ENCODE measurements at regions not wholly inside any gene's neighbourhood (a gene's known extent, or its start where the extent isn't known, plus 50 kb on each side); places are given as distances from the start of the nearest gene placed in this dataset.

- H3K4me1 Mint-ChIP-seq = peaks cover 26% of the 10 kb centered on the region
- no peak overlapping the region for H3K4me3 Mint-ChIP-seq
- peaks cover 22% of the 10 kb centered on the region for H3K9me3 Mint-ChIP-seq
- no peaks in the 10 kb centered on the region for H3K36me3 Mint-ChIP-seq
- H3K27me3 Mint-ChIP-seq (ENCODE audit: low read depth) = peaks cover 7% of the 10 kb centered on the region
- TF ChIP-seq, protein P1, sequence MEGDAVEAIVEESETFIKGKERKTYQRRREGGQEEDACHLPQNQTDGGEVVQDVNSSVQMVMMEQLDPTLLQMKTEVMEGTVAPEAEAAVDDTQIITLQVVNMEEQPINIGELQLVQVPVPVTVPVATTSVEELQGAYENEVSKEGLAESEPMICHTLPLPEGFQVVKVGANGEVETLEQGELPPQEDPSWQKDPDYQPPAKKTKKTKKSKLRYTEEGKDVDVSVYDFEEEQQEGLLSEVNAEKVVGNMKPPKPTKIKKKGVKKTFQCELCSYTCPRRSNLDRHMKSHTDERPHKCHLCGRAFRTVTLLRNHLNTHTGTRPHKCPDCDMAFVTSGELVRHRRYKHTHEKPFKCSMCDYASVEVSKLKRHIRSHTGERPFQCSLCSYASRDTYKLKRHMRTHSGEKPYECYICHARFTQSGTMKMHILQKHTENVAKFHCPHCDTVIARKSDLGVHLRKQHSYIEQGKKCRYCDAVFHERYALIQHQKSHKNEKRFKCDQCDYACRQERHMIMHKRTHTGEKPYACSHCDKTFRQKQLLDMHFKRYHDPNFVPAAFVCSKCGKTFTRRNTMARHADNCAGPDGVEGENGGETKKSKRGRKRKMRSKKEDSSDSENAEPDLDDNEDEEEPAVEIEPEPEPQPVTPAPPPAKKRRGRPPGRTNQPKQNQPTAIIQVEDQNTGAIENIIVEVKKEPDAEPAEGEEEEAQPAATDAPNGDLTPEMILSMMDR (IDR thresholded peaks at IDR 0.05; ENCODE audit: unreplicated experiment) = no peak
- no peak overlapping the region for H3K27ac Mint-ChIP-seq
- DNase-seq (ENCODE audit: low spot score in 2 of 2, unreplicated experiment in 2 of 2) = no peak
Measured at GRCh38 chr11:110919241-110919922, 207.1 kb upstream of the ARHGAP20 start.

DNA sequence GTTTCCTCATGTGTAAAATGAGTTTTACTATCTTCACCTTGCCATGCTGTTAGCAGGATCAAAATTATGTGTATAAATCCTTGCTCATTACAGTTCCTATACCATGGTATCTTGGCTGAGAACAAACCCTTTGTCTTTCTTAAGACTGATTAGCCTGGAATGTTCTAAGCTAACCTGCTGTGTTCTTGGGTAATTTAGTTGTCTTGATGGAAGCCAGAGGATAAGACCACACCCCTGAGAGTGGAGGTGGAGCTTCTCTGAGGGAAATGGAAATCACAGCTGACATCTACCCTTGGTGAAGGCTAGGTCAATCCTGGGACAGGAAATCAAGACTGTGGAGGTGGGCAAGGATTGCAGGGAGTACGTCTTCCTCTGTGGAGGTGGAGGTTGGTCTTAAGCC lies 206.1 kb upstream of the ARHGAP20 start:
- Mint-ChIP-seq H3K4me3 (no peak overlapping the region), H3K27me3 (ENCODE audit: low read depth) (peaks cover 7% of the 10 kb centered on the region), H3K27ac (no peak overlapping the region), H3K36me3 (no peaks in the 10 kb centered on the region), H3K9me3 (peaks cover 22% of the 10 kb centered on the region), H3K4me1 (peaks cover 20% of the 10 kb centered on the region)
- no peak for DNase-seq (ENCODE audit: low spot score in 2 of 2, unreplicated experiment in 2 of 2)
- TF ChIP-seq, protein P1 (IDR thresholded peaks at IDR 0.05; ENCODE audit: unreplicated experiment) = no peak

GRCh38 chr11:110912437-110912836 lies 200.2 kb upstream of the ARHGAP20 start:
- Mint-ChIP-seq H3K9me3 (peaks cover 19% of the 10 kb centered on the region), H3K36me3 (no peaks in the 10 kb centered on the region), H3K27me3 (ENCODE audit: low read depth) (no peaks in the 10 kb centered on the region), H3K27ac (no peak overlapping the region), H3K4me3 (no peak overlapping the region), H3K4me1 (peaks cover 29% of the 10 kb centered on the region)
- DNase-seq (ENCODE audit: low spot score in 2 of 2, unreplicated experiment in 2 of 2) = no peak
- TF ChIP-seq, protein P1 (IDR thresholded peaks at IDR 0.05; ENCODE audit: unreplicated experiment) = no peak

GRCh38 chr11:110910384-110910783 lies 198.1 kb upstream of the ARHGAP20 start:
- Mint-ChIP-seq H3K4me1 (peaks cover 36% of the 10 kb centered on the region), H3K27me3 (ENCODE audit: low read depth) (no peaks in the 10 kb centered on the region), H3K36me3 (no peaks in the 10 kb centered on the region), H3K9me3 (peaks cover 11% of the 10 kb centered on the region), H3K27ac (no peak overlapping the region), H3K4me3 (no peak overlapping the region)
- no peak for DNase-seq (ENCODE audit: low spot score in 2 of 2, unreplicated experiment in 2 of 2)
- TF ChIP-seq, protein P1 (IDR thresholded peaks at IDR 0.05; ENCODE audit: unreplicated experiment) = no peak

DNA sequence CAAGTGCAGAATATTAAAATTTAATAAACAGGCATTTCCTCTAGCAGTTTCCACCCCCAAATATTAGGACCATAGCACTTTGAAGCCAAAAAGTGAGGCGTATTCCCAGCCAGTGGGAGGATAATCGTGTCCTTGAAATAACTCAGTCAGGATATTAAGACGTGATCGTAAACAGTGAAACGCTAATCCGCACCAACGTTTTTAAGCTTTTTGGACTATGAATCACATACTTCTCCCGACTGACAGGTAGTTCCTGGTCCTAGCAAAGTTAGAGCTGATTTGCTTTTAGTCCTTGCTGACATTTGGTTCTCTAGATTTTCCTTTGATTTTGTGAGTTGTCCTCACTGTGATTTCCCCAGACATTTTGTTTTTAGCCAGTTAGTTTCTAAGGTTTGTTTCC lies 197.1 kb upstream of the ARHGAP20 start:
- H3K4me3 Mint-ChIP-seq = no peak overlapping the region
- H3K9me3 Mint-ChIP-seq = peaks cover 5% of the 10 kb centered on the region
- no peak overlapping the region for H3K27ac Mint-ChIP-seq
- H3K36me3 Mint-ChIP-seq = no peaks in the 10 kb centered on the region
- no peak for DNase-seq (ENCODE audit: low spot score in 2 of 2, unreplicated experiment in 2 of 2)
- TF ChIP-seq, protein P1 (IDR thresholded peaks at IDR 0.05; ENCODE audit: unreplicated experiment) = no peak
- no peaks in the 10 kb centered on the region for H3K27me3 Mint-ChIP-seq (ENCODE audit: low read depth)
- peaks cover 36% of the 10 kb centered on the region for H3K4me1 Mint-ChIP-seq

Data from mesothelial cell of epicardium (in vitro differentiated cells).